OCI-LY1 (cell line): ENCODE measurements at regions not wholly inside any gene's neighbourhood (a gene's known extent, or its start where the extent isn't known, plus 50 kb on each side); places are given as distances from the start of the nearest gene placed in this dataset.

Experiments
- CTCF ChIP-seq: fragments of 200-600 bp; sonication (generic), shearing (Covaris generic); IDR thresholded peaks from 2 replicates; pipeline ENCODE4 v1.5.1; 2017; ENCODE audit warnings: mild to moderate bottlenecking, antibody characterized with exemption, low read length, moderate library complexity, mixed read lengths
- EZH2 ChIP-seq: fragments of 200-600 bp; sonication (generic), shearing (Covaris generic); IDR thresholded peaks from 2 replicates; pipeline ENCODE4 v1.8.0; 2017; ENCODE audit warnings: borderline replicate concordance, mixed run types, mild to moderate bottlenecking, antibody characterized with exemption, low read length, moderate library complexity, mixed read lengths

GRCh38 chr2:143905587-143905986 lies 614.3 kb downstream of the ZEB2 start:
- no peak for TF ChIP-seq CTCF
- no peak for TF ChIP-seq EZH2
